D721Med (cell line): ENCODE measurements at regions not wholly inside any gene's neighbourhood (a gene's known extent, or its start where the extent isn't known, plus 50 kb on each side); places are given as distances from the start of the nearest gene placed in this dataset.
A peak's percentile ranks its signal among the peaks of the same experiment; 100 is the strongest.

Experiments
- DNase-seq: peaks from one replicate; pipeline ENCODE4 v3.0.0; 2011; ENCODE audit warnings: low spot score; ENCODE audit not compliant: insufficient read length
- FAIRE-seq: peaks from 2 replicates; lab custom pipeline; 2011; peaks lifted over from hg19 to GRCh38; lab: Jason Lieb, UNC
- TF ChIP-seq, protein P1 (sequence below): IDR thresholded peaks from 2 replicates; pipeline ENCODE4 v1.5.1; 2012; ENCODE audit warnings: mild to moderate bottlenecking, control low read depth; ENCODE audit not compliant: insufficient read depth; ENCODE audit errors: missing control alignments

DNA sequence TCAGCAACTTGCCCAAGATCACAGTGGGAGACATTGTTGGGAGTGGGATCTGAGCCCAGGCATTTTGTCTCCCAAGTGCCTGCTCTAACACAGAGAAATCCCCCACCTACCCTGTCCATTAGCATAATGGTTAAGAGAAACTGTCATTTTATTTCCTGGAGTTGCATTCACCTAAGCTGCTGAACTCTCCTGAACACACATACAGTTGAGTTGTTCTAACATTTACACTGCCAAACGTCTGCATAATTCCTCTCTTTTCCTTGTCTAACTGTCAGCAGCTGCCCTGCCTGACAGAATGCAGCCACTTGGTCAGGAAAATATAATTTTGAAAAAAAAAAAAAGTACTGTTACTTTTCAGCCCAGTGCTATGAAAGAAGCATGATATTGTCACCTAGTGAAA is 396.3 kb upstream of the PIK3C3 start:
- DNase-seq: no peak
- TF ChIP-seq, protein P1, sequence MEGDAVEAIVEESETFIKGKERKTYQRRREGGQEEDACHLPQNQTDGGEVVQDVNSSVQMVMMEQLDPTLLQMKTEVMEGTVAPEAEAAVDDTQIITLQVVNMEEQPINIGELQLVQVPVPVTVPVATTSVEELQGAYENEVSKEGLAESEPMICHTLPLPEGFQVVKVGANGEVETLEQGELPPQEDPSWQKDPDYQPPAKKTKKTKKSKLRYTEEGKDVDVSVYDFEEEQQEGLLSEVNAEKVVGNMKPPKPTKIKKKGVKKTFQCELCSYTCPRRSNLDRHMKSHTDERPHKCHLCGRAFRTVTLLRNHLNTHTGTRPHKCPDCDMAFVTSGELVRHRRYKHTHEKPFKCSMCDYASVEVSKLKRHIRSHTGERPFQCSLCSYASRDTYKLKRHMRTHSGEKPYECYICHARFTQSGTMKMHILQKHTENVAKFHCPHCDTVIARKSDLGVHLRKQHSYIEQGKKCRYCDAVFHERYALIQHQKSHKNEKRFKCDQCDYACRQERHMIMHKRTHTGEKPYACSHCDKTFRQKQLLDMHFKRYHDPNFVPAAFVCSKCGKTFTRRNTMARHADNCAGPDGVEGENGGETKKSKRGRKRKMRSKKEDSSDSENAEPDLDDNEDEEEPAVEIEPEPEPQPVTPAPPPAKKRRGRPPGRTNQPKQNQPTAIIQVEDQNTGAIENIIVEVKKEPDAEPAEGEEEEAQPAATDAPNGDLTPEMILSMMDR: no peak
- FAIRE-seq: no peak

DNA sequence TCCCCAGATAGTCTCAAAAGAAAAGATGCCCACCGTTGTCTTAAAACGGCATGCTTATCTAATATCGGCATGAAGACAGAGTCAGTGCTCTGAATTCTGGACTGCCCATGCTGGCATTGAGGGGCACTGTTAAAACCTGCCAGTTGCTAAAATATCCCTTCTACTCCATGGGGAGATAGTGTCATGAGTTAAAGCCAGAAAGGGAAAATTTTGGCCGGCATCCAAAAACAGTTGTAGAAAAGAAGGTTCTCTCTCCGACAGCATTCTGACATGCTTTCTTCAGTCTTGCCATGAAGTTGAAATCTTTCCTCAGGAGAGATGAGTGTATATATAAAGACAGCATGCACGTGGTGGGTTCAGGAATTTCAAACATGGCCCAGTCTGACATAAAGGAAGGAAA is 401.3 kb upstream of the PIK3C3 start:
- TF ChIP-seq, protein P1: no peak
- no peak for DNase-seq
- FAIRE-seq: no peak

DNA sequence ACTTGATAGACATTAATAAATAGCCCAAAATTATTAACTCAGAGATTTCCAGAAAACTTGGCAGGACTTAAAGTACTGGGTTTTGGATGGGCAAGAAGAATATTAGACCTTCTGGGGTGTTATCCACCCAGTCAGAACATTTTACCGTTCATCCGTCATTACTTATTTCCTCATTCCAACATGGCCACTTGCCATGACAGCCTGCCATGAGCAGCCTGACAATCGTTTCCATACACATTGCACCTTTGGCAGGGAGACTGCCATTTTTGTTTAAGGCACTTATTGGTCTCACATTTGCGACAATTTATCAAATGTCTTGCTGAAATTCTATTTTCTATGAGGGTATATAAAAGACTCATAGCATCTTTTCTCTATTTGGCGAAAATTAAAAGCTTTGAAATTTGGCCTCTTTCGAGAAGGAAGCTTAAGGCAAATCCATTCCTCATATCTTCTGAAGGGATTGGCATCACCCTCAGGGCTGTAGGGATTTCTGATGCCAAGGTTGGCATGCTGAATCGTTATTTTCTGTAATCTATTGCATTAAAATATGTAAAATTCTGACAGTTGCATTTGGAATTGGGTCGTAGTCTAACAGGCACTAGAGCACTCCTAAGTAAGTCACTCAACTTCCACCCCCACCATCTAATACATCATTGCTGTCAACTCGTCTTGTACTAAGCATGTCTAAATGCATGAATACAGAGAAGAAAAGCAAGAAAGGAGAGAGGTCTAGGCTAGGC is 406.3 kb upstream of the PIK3C3 start:
- peak; percentile 11 for FAIRE-seq
- DNase-seq: no peak
- TF ChIP-seq, protein P1: no peak

DNA sequence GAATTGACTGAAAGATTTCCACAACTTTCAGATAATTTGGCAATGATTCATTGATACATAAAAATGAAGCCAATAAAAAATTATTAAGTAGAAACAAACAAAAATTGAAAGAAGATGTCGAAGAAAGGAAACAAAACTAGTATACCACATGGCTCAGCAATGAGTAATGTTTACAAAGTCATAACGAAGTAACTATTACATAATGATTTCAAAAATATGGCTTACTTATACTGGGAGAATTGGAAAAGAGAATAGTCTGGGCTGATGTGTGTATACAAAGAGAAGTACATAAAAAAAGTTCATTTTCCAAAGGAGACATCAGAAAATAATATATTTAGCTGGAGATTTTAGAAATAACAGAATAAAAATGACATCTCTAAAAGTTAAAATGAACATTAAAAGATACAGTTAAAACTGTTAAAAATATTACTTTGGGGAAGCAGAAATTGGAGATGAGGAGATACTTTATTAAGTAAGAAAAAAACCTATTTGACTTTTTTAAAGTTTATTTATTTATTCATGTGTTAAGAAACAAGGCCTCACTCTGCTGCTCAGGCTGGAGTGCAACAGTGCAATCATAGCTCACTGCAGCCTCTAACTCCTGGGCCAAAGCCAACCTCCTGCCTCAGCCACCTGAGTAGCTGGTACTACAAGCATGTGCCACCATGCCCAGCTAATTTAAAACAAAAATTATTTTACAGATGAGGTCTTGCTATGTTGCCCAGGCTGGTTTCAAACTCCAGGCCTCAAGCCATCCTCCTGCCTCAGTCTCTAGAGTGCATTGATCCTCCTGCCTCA is 409.7 kb upstream of the PIK3C3 start:
- TF ChIP-seq, protein P1: no peak
- FAIRE-seq (no peak), DNase-seq (no peak)

DNA sequence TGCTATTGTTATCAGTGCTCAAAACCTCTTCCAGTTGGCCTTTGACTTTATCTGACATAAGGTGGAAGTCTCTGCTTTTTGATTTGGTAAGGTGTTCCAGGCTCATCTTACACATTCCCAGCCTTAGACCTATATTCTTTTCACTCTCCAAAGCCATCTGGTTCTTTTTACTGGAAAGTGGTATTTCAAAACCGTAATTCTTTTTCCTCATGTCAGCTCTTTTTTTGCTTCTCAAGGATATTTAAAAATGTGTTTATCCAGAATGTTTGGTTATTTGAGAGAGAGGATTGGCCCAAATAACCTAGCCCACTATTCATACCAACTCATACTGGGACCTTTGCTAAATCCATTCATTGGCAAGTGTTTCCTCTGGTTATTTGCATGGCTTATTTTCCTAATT is 411.2 kb upstream of the PIK3C3 start:
- DNase-seq (no peak), FAIRE-seq (no peak)
- TF ChIP-seq, protein P1: no peak

DNA sequence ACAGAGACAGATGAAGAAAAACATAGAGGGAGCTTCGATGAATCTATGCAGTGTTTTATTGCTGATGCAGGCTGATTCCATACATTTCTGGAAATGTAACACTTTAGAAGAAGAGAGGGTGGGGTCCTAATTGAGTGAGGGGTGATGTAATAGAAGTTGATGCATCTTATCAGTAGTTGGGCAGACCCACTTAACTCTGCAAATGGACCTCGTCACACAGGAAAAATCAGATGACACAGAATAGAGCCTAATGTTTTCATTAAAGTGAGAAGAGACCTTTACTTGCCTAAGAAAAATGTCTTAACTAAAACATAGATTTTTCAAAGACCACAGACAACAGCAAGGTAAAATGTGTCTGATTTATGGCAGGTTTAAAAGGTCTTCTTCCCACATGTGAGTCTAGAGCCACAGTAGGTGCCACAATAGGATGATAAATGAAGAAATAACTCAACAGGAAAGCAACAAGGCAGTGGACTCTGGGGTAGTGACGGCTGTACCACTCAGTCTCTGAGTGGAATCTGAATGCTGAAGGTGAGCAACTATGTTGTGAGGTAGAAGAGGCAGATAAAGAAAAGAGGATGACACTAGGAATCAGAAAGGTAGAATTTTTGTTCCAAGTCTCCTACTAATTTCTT is 414.7 kb upstream of the PIK3C3 start:
- TF ChIP-seq, protein P1: no peak
- DNase-seq: no peak
- no peak for FAIRE-seq

DNA sequence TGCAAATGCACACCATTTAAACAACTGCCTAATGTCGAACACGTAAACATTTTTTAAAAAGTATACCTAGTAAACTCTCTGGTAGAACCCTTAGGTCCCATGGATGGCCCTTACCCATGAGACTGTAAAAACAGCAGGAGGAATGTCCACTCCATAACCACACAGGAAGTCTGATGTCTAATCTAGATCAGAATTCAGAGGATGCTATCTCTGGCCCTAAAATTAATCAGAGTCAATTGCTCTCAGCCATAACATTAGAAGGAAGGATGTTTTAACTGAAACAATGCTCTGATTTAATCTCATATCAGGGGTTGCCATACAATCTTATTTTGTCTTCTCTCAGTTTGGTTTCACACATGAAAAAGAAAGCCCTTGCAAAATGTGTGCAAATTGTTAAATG is 416.3 kb upstream of the PIK3C3 start:
- DNase-seq (no peak), FAIRE-seq (peak; percentile 48)
- TF ChIP-seq, protein P1: no peak
